NCI-H2196 treated with DMSO at 0.1 percent for 48 hours (cell line): ENCODE measurements at regions not wholly inside any gene's neighbourhood (a gene's known extent, or its start where the extent isn't known, plus 50 kb on each side); places are given as distances from the start of the nearest gene placed in this dataset.
"Not testable (repeated sequence)": the region's sequence is repeated elsewhere in the genome, so short reads cannot be mapped to it uniquely, and the experiment has no call there.

ENCODE experiments used
- DNase-seq: peaks from one replicate; lab custom pipeline; 2025; ENCODE audit not compliant: unreplicated experiment; lab: John Stamatoyannopoulos, UW

GRCh38 chr18:29753379-29753778, 1289.2 kb downstream of the DSC3 start:
- no peak for DNase-seq

GRCh38 chr18:29749704-29750103, 1292.8 kb downstream of the DSC3 start:
- no peak for DNase-seq

GRCh38 chr18:29741461-29741860, 1301.1 kb downstream of the DSC3 start:
- DNase-seq: no peak

- DNase-seq: no peak
Observed at GRCh38 chr18:29737620-29738019, 1304.9 kb downstream of the DSC3 start.

- no peak for DNase-seq
Observed at GRCh38 chr18:29737190-29737589, 1305.4 kb downstream of the DSC3 start.

GRCh38 chr18:29730073-29730472, 1312.5 kb downstream of the DSC3 start:
- DNase-seq: no peak

GRCh38 chr18:29726646-29727045, 1315.9 kb downstream of the DSC3 start:
- no peak for DNase-seq

GRCh38 chr18:29723486-29723885, 1319.1 kb downstream of the DSC3 start:
- DNase-seq: not testable (repeated sequence)

GRCh38 chr18:29715960-29716359, 1326.6 kb downstream of the DSC3 start:
- DNase-seq: not testable (repeated sequence)

- no peak for DNase-seq
Observed at GRCh38 chr18:29712785-29713184, 1329.8 kb downstream of the DSC3 start.

- peak; percentile 3 for DNase-seq
Observed at GRCh38 chr18:29711932-29712331, 1330.6 kb downstream of the DSC3 start.

- DNase-seq: no peak
Observed at GRCh38 chr18:29693334-29693733, 1349.2 kb downstream of the DSC3 start.

GRCh38 chr18:29681578-29681977, 1361.0 kb downstream of the DSC3 start:
- DNase-seq: no peak

GRCh38 chr18:29664278-29665036, 1378.1 kb downstream of the DSC3 start:
- no peak for DNase-seq

- no peak for DNase-seq
Observed at GRCh38 chr18:29661924-29662323, 1380.6 kb downstream of the DSC3 start.

- no peak for DNase-seq
Observed at GRCh38 chr18:29660777-29661176, 1381.8 kb downstream of the DSC3 start.

GRCh38 chr18:29653671-29654215, 1388.8 kb downstream of the DSC3 start:
- DNase-seq: no peak

GRCh38 chr18:29652797-29653196, 1389.7 kb downstream of the DSC3 start:
- no peak for DNase-seq

GRCh38 chr18:29651122-29651680, 1391.3 kb downstream of the DSC3 start:
- no peak for DNase-seq

GRCh38 chr18:29648891-29649290, 1393.7 kb downstream of the DSC3 start:
- DNase-seq: no peak

GRCh38 chr18:29647700-29648099, 1394.8 kb downstream of the DSC3 start:
- DNase-seq: no peak

- no peak for DNase-seq
Observed at GRCh38 chr18:29644276-29644675, 1398.3 kb downstream of the DSC3 start.
